Mesenchymal stem cell (in vitro differentiated cells and primary cell): ENCODE measurements at regions not wholly inside any gene's neighbourhood (a gene's known extent, or its start where the extent isn't known, plus 50 kb on each side); places are given as distances from the start of the nearest gene placed in this dataset.
"Not testable (repeated sequence)": the region's sequence is repeated elsewhere in the genome, so short reads cannot be mapped to it uniquely, and the experiment has no call there.

Source experiments
- DNase-seq: peaks from one replicate; pipeline ENCODE4 v3.0.0-alpha.2; 2013
- H2AFZ ChIP-seq: one replicate; pipeline ENCODE4 v1.6.1; 2013; ENCODE audit warnings: low read depth, mild to moderate bottlenecking, control low read depth, inconsistent platforms, low read length, moderate library complexity
- H2AK5ac ChIP-seq: 2 replicates; pipeline ENCODE4 v1.6.1; 2013; ENCODE audit warnings: low read length, moderate library complexity, mild to moderate bottlenecking, inconsistent platforms; ENCODE audit not compliant: severe bottlenecking
- H2BK120ac ChIP-seq: one replicate; pipeline ENCODE4 v1.6.1; 2013; ENCODE audit warnings: low read depth, mild to moderate bottlenecking, inconsistent platforms, low read length, moderate library complexity
- H2BK12ac ChIP-seq, 2 experiments: one replicate each; pipeline ENCODE4 v1.6.1; 2013; ENCODE audit warnings: inconsistent platforms in 2 of 2, low read length in 2 of 2, mild to moderate bottlenecking in 2 of 2, moderate library complexity in 2 of 2, control low read depth in 1 of 2
- H2BK15ac ChIP-seq: one replicate; pipeline ENCODE4 v1.6.1; 2013; ENCODE audit warnings: mild to moderate bottlenecking, low read depth, inconsistent platforms; ENCODE audit not compliant: poor library complexity, severe bottlenecking
- H2BK5ac ChIP-seq: 2 replicates; pipeline ENCODE4 v1.6.1; 2013; ENCODE audit warnings: low read depth, mild to moderate bottlenecking, low read length, control low read depth, inconsistent platforms; ENCODE audit not compliant: poor library complexity, severe bottlenecking
- H3K14ac ChIP-seq, 2 experiments: one replicate each; pipeline ENCODE4 v1.6.1; 2013; ENCODE audit warnings: inconsistent platforms in 2 of 2, low read length in 2 of 2, control low read depth in 1 of 2, mild to moderate bottlenecking in 1 of 2, moderate library complexity in 1 of 2
- H3K18ac ChIP-seq, 2 experiments: one replicate each; pipeline ENCODE4 v1.6.1; 2013; ENCODE audit warnings: inconsistent platforms in 2 of 2, low read length in 2 of 2, control low read depth in 1 of 2, low read depth in 1 of 2, mild to moderate bottlenecking in 1 of 2
- H3K23ac ChIP-seq, 2 experiments: one replicate each; pipeline ENCODE4 v1.6.1; 2013; ENCODE audit warnings: inconsistent platforms in 2 of 2, low read length in 2 of 2, mild to moderate bottlenecking in 2 of 2, moderate library complexity in 2 of 2, control low read depth in 1 of 2
- H3K27ac ChIP-seq: 2 replicates; pipeline ENCODE4 v1.5.1; 2013; ENCODE audit warnings: mild to moderate bottlenecking, moderate library complexity, low read length, control low read depth, inconsistent platforms; ENCODE audit not compliant: poor library complexity, severe bottlenecking
- H3K27me3 ChIP-seq, 2 experiments: 2 replicates each; pipeline versions ENCODE4 v1.6.1 to v1.7.0; 2013; ENCODE audit warnings: low read length in 2 of 2, mild to moderate bottlenecking in 2 of 2, moderate library complexity in 2 of 2, control low read depth in 1 of 2, inconsistent platforms in 1 of 2; ENCODE audit not compliant: control insufficient read depth in 1 of 2, insufficient read depth in 1 of 2
- H3K36me3 ChIP-seq, 2 experiments: 2 replicates each; pipeline versions ENCODE4 v1.6.1 to v1.7.0; 2013; ENCODE audit warnings: low read length in 2 of 2, control low read depth in 1 of 2, inconsistent platforms in 1 of 2, low read depth in 1 of 2, mild to moderate bottlenecking in 1 of 2; ENCODE audit not compliant: insufficient read depth in 2 of 2, control insufficient read depth in 1 of 2
- H3K4ac ChIP-seq, 2 experiments: one replicate each; pipeline ENCODE4 v1.6.1; 2013; ENCODE audit warnings: inconsistent platforms in 2 of 2, low read length in 2 of 2, mild to moderate bottlenecking in 2 of 2, moderate library complexity in 2 of 2, control low read depth in 1 of 2, low read depth in 1 of 2
- H3K4me1 ChIP-seq: 2 replicates; pipeline ENCODE4 v1.6.1; 2013; ENCODE audit warnings: low read depth, low read length, control low read depth; ENCODE audit not compliant: control insufficient read depth, insufficient read depth
- H3K4me2 ChIP-seq: 2 replicates; pipeline ENCODE4 v1.6.1; 2013; ENCODE audit warnings: low read length, mild to moderate bottlenecking, inconsistent platforms; ENCODE audit not compliant: poor library complexity, severe bottlenecking
- H3K4me3 ChIP-seq, 2 experiments: 2 replicates each; pipeline versions ENCODE4 v1.5.1 to v1.7.0; 2013; ENCODE audit warnings: low read length in 2 of 2, mild to moderate bottlenecking in 2 of 2, control low read depth in 1 of 2, low read depth in 1 of 2; ENCODE audit not compliant: insufficient read depth in 1 of 2
- H3K79me1 ChIP-seq: replicated peaks from 2 replicates; pipeline ENCODE4 v1.6.1; 2013; ENCODE audit warnings: mild to moderate bottlenecking, control low read depth, low read length, inconsistent platforms; ENCODE audit not compliant: poor library complexity, severe bottlenecking
- H3K9ac ChIP-seq: 2 replicates; pipeline ENCODE4 v1.7.0; 2013; ENCODE audit warnings: mild to moderate bottlenecking, low read length, moderate library complexity
- H3K9me3 ChIP-seq: 2 replicates; pipeline ENCODE4 v1.7.0; 2013; ENCODE audit warnings: mild to moderate bottlenecking, low read length; ENCODE audit not compliant: control insufficient read depth
- H4K8ac ChIP-seq: one replicate; pipeline ENCODE4 v1.6.1; 2013; ENCODE audit warnings: inconsistent platforms, mild to moderate bottlenecking, low read length, moderate library complexity
- H4K91ac ChIP-seq: one replicate; pipeline ENCODE4 v1.6.1; 2013; ENCODE audit warnings: mild to moderate bottlenecking, low read length, inconsistent platforms
- WGBS: methylation state at CpG from one replicate; pipeline ENCODE4 v1.1.7; 2013; ENCODE audit warnings: mixed read lengths; 5-methylcytosine and 5-hydroxymethylcytosine counted together

- not testable (repeated sequence) for DNase-seq, H3K4ac ChIP-seq, H2AFZ ChIP-seq, H3K4me1 ChIP-seq, H3K14ac ChIP-seq, H3K79me1 ChIP-seq, H3K27ac ChIP-seq, H4K8ac ChIP-seq, H3K23ac ChIP-seq, H3K4me3 ChIP-seq, H2AK5ac ChIP-seq, H3K18ac ChIP-seq, H3K36me3 ChIP-seq, H3K9ac ChIP-seq, H4K91ac ChIP-seq, H2BK15ac ChIP-seq, H2BK5ac ChIP-seq, H3K27me3 ChIP-seq, H3K4me2 ChIP-seq, H3K9me3 ChIP-seq, H2BK12ac ChIP-seq, H2BK120ac ChIP-seq
- WGBS: 0% methylated on average over 1 of the region's 1 CpG
These were observed 119.3 kb upstream of the ZNF658 start for GRCh38 chr9:66781240-66781639.

DNA sequence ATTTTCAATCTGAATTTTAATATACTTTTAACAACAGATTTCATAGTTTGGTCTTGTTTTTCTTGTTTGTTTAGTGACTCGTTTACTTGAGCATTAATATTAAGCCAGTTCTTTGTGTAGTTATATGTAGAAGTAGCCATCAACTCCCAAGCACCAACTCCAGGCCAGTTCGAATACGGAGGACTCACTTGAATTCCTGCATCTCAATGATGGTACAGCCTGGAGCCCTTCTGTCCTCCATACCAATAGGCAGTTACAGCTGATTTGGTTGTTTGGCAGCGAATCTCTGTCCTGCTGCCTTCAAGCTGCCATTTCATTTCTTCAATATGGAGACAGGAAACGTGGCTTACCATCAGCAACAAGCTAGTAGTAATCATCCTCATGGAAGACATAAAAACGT is 118.5 kb upstream of the ZNF658 start:
- not testable (repeated sequence) for H3K79me1 ChIP-seq, H2AK5ac ChIP-seq
- 43% methylated on average over 1 of the region's 6 CpGs for WGBS

DNA sequence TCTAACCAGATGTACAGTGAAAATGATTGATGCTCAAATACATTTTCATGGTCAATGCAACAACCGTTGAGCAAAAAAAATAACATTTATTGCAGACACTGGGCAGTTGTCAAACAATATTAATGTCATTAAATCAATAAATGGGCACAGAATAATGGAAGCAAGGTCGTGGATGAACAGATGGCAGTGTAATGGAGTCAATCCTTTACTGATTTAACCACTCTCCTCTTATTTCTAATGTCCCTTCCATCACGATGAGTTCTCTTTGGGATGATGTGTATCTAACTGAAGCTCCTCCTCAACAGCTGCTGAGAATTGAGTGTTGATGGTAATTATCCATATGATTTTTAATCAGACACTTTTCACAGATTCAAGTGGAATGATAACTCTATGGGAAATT is 114.9 kb upstream of the ZNF658 start:
- WGBS: 100% methylated on average over 1 of the region's 3 CpGs
- H2BK15ac ChIP-seq, DNase-seq, H3K9me3 ChIP-seq, H3K9ac ChIP-seq, H3K14ac ChIP-seq, H3K18ac ChIP-seq, H2BK120ac ChIP-seq, H3K36me3 ChIP-seq, H4K91ac ChIP-seq, H2BK5ac ChIP-seq, H2BK12ac ChIP-seq, H4K8ac ChIP-seq, H3K4me1 ChIP-seq, H3K27me3 ChIP-seq, H3K4ac ChIP-seq, H3K79me1 ChIP-seq, H3K23ac ChIP-seq, H2AK5ac ChIP-seq, H3K27ac ChIP-seq, H3K4me2 ChIP-seq, H2AFZ ChIP-seq, H3K4me3 ChIP-seq: not testable (repeated sequence)

More for the DNA sequence above, 118.5 kb upstream of the ZNF658 start:
- not testable (repeated sequence) for H3K18ac ChIP-seq, H4K91ac ChIP-seq, H3K4me3 ChIP-seq, H2BK12ac ChIP-seq, H3K9ac ChIP-seq, H2AFZ ChIP-seq, H3K27me3 ChIP-seq, H4K8ac ChIP-seq, H2BK5ac ChIP-seq, H2BK15ac ChIP-seq, H2BK120ac ChIP-seq, H3K4me1 ChIP-seq, H3K4me2 ChIP-seq, H3K36me3 ChIP-seq, H3K4ac ChIP-seq, H3K14ac ChIP-seq, H3K27ac ChIP-seq, H3K9me3 ChIP-seq, H3K23ac ChIP-seq, DNase-seq

DNA sequence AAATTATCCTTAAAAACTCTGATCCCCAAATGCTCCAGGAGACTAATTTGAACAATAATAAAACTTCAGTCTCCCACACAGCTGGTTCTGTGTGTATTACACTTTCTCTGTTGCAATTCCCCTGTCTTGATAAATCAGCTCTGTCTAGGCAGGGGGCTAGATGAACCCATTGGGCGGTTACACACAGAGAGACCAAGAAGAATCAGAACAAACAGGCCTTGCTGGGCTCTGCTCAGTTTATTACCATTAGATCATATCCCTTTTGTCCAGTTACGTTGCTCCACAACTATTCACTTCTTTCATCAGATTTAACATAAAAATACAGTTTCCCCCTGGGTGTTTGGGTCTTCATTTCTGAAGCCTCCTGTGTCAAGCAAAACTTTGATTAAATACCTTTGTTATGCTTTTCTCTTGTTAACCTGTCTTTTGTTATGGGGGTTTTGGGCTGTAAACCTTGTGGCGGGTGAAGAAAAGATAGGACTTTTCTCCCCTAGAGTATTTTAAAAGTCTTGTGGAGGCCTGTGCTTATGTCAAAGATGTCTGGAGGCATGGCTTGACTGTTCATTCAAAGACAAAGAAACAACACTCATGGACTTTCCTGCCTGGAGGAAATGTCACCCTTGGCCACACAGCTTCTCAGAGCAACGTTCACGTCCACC is 109.3 kb upstream of the ZNF658 start:
- H3K18ac ChIP-seq, DNase-seq, H3K4me3 ChIP-seq, H4K91ac ChIP-seq, H3K14ac ChIP-seq, H3K4ac ChIP-seq, H2BK5ac ChIP-seq, H2AFZ ChIP-seq, H3K36me3 ChIP-seq, H2BK12ac ChIP-seq, H4K8ac ChIP-seq, H3K27ac ChIP-seq, H3K9me3 ChIP-seq, H3K4me1 ChIP-seq, H3K27me3 ChIP-seq, H2BK15ac ChIP-seq, H2BK120ac ChIP-seq, H2AK5ac ChIP-seq, H3K4me2 ChIP-seq, H3K79me1 ChIP-seq, H3K9ac ChIP-seq, H3K23ac ChIP-seq: not testable (repeated sequence)
- WGBS: no CpG with 5 or more reads among the region's 5 CpGs
